GM23338 (cell line): ENCODE measurements at regions not wholly inside any gene's neighbourhood (a gene's known extent, or its start where the extent isn't known, plus 50 kb on each side); places are given as distances from the start of the nearest gene placed in this dataset.

Experiments used
- ATAC-seq: fragments of 200-7000 bp; cut with Tn5 transposase; 3 replicates; pipeline ENCODE4 v1.9.1; 2020
- DNase-seq: peaks from one replicate; pipeline ENCODE4 v3.0.0-alpha.2; 2015; ENCODE audit warnings: low spot score
- H2AFZ ChIP-seq: fragments of 200-600 bp; sonication (generic); 2 replicates; pipeline ENCODE4 v1.8.0; 2016; ENCODE audit warnings: antibody characterized with exemption, mild to moderate bottlenecking, moderate library complexity
- H3F3A ChIP-seq: fragments of 200-600 bp; sonication (generic); replicated peaks from 2 replicates; pipeline ENCODE4 v1.8.0; 2017; ENCODE audit warnings: antibody characterized with exemption, mixed run types, low read depth
- H3K27ac ChIP-seq: fragments of 200-600 bp; sonication (generic); 2 replicates; pipeline ENCODE4 v1.6.1; 2016; ENCODE audit warnings: low read depth
- H3K27me3 ChIP-seq: fragments of 200-600 bp; sonication (generic); 2 replicates; pipeline ENCODE4 v1.8.0; 2016; ENCODE audit warnings: mild to moderate bottlenecking, mixed run types, moderate library complexity; ENCODE audit not compliant: insufficient read depth
- H3K36me3 ChIP-seq: fragments of 200-600 bp; sonication (generic); 2 replicates; pipeline ENCODE4 v1.8.0; 2016; ENCODE audit warnings: mild to moderate bottlenecking; ENCODE audit not compliant: insufficient read depth
- H3K4me1 ChIP-seq: fragments of 200-600 bp; sonication (generic); 2 replicates; pipeline ENCODE4 v1.8.0; 2016; ENCODE audit warnings: mild to moderate bottlenecking, moderate library complexity; ENCODE audit not compliant: insufficient read depth
- H3K4me2 ChIP-seq: fragments of 200-600 bp; sonication (generic); 2 replicates; pipeline ENCODE4 v1.7.1; 2017; ENCODE audit warnings: mixed run types
- H3K4me3 ChIP-seq: fragments of 200-600 bp; sonication (generic); 2 replicates; pipeline ENCODE4 v1.6.1; 2016; ENCODE audit warnings: mixed run types
- H3K79me2 ChIP-seq: fragments of 200-600 bp; sonication (generic); replicated peaks from 2 replicates; pipeline ENCODE4 v1.8.0; 2017; ENCODE audit warnings: mild to moderate bottlenecking; ENCODE audit not compliant: insufficient read depth
- H3K9me2 ChIP-seq: fragments of 200-600 bp; sonication (generic); 2 replicates; pipeline ENCODE4 v1.8.0; 2017; ENCODE audit not compliant: insufficient read depth
- H4K20me1 ChIP-seq: fragments of 200-600 bp; sonication (generic); replicated peaks from 2 replicates; pipeline ENCODE4 v1.8.0; 2017; ENCODE audit warnings: mild to moderate bottlenecking; ENCODE audit not compliant: insufficient read depth
- H3K27ac Mint-ChIP-seq: 2 replicates; pipeline ENCODE4 v1.8.0; 2020; ENCODE audit warnings: inconsistent platforms, mild to moderate bottlenecking, moderate library complexity, mixed read lengths
- H3K27me3 Mint-ChIP-seq: 3 replicates; pipeline ENCODE4 v1.8.0; 2022; ENCODE audit warnings: low read depth, mild to moderate bottlenecking, moderate library complexity, mixed read lengths, inconsistent platforms; ENCODE audit not compliant: insufficient read depth, poor library complexity
- H3K36me3 Mint-ChIP-seq: 3 replicates; pipeline ENCODE4 v1.8.0; 2021; ENCODE audit warnings: low read depth, mild to moderate bottlenecking, inconsistent platforms, moderate library complexity, mixed read lengths
- H3K4me1 Mint-ChIP-seq: 3 replicates; pipeline ENCODE4 v1.8.0; 2020; ENCODE audit warnings: mild to moderate bottlenecking, inconsistent platforms, mixed read lengths
- H3K4me3 Mint-ChIP-seq: 3 replicates; pipeline ENCODE4 v1.8.0; 2021; ENCODE audit warnings: moderate library complexity, mild to moderate bottlenecking, inconsistent platforms, mixed read lengths
- H3K9me3 Mint-ChIP-seq: 3 replicates; pipeline ENCODE4 v1.8.0; 2020; ENCODE audit warnings: moderate library complexity, mild to moderate bottlenecking, inconsistent platforms, mixed read lengths
- ETS1 ChIP-seq: IDR thresholded peaks from 2 replicates; pipeline ENCODE4 v1.6.1; 2016; ENCODE audit warnings: antibody characterized with exemption
- EZH2 ChIP-seq: fragments of 200-600 bp; sonication (generic); IDR thresholded peaks from one replicate; pipeline ENCODE4 v1.8.0; 2017; ENCODE audit warnings: antibody characterized with exemption, mild to moderate bottlenecking, low read depth; ENCODE audit not compliant: unreplicated experiment
- EZH2phosphoT487 ChIP-seq: fragments of 200-600 bp; sonication (generic); IDR thresholded peaks from one replicate; pipeline ENCODE4 v1.8.1; 2018; ENCODE audit warnings: antibody characterized with exemption; ENCODE audit not compliant: unreplicated experiment
- JUNB ChIP-seq: IDR thresholded peaks from one replicate; pipeline ENCODE4 v1.6.1; 2016; ENCODE audit warnings: antibody characterized with exemption; ENCODE audit not compliant: unreplicated experiment
- STAT1 ChIP-seq: IDR thresholded peaks from one replicate; pipeline ENCODE4 v1.6.1; 2016; ENCODE audit warnings: antibody characterized with exemption; ENCODE audit not compliant: unreplicated experiment
- ZNF114 ChIP-seq: fragments of 250-450 bp; sonication (Bioruptor Pico); IDR thresholded peaks from 2 replicates; pipeline ENCODE4 v1.5.0; 2020; ENCODE audit warnings: mild to moderate bottlenecking, moderate library complexity
- ZNF331 ChIP-seq: fragments of 250-450 bp; sonication (Bioruptor Pico); IDR thresholded peaks from 2 replicates; pipeline ENCODE4 v1.5.0; 2020; ENCODE audit warnings: low read depth, mild to moderate bottlenecking, moderate library complexity
- ZNF462 ChIP-seq: fragments of 250-450 bp; sonication (Bioruptor Pico); IDR thresholded peaks from 2 replicates; pipeline ENCODE4 v1.5.0; 2020; ENCODE audit warnings: mild to moderate bottlenecking, moderate library complexity
- TF ChIP-seq, protein P1 (sequence below): IDR thresholded peaks from one replicate; pipeline ENCODE4 v1.6.1; 2018; ENCODE audit warnings: antibody characterized with exemption; ENCODE audit not compliant: unreplicated experiment

DNA sequence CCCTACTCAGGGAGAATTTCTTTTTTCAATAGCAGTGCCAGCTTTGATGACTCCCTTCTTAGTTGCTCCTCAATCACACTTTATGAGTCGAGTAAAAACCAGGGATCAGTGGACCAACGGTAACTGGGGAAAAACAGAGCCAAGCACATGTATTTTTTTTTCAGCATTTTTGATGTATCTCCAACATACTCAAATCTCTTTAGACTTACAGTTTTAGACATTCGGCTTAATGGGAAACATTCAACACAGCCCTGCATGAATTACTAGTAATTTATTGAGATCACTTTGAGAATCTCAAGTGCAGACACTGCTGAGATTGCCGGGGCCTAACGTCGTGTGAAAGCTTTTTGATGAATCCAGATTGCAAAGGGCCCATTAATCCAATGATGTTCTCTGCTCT lies 306.7 kb downstream of the NUAK1 start (continued):
- TF ChIP-seq ETS1 (no peak), EZH2 (no peak), ZNF114 (CRISPR knock-in tag) (no peak), EZH2phosphoT487 (no peak), STAT1 (no peak)
- TF ChIP-seq, protein P1, sequence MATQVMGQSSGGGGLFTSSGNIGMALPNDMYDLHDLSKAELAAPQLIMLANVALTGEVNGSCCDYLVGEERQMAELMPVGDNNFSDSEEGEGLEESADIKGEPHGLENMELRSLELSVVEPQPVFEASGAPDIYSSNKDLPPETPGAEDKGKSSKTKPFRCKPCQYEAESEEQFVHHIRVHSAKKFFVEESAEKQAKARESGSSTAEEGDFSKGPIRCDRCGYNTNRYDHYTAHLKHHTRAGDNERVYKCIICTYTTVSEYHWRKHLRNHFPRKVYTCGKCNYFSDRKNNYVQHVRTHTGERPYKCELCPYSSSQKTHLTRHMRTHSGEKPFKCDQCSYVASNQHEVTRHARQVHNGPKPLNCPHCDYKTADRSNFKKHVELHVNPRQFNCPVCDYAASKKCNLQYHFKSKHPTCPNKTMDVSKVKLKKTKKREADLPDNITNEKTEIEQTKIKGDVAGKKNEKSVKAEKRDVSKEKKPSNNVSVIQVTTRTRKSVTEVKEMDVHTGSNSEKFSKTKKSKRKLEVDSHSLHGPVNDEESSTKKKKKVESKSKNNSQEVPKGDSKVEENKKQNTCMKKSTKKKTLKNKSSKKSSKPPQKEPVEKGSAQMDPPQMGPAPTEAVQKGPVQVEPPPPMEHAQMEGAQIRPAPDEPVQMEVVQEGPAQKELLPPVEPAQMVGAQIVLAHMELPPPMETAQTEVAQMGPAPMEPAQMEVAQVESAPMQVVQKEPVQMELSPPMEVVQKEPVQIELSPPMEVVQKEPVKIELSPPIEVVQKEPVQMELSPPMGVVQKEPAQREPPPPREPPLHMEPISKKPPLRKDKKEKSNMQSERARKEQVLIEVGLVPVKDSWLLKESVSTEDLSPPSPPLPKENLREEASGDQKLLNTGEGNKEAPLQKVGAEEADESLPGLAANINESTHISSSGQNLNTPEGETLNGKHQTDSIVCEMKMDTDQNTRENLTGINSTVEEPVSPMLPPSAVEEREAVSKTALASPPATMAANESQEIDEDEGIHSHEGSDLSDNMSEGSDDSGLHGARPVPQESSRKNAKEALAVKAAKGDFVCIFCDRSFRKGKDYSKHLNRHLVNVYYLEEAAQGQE, result no peak

DNA sequence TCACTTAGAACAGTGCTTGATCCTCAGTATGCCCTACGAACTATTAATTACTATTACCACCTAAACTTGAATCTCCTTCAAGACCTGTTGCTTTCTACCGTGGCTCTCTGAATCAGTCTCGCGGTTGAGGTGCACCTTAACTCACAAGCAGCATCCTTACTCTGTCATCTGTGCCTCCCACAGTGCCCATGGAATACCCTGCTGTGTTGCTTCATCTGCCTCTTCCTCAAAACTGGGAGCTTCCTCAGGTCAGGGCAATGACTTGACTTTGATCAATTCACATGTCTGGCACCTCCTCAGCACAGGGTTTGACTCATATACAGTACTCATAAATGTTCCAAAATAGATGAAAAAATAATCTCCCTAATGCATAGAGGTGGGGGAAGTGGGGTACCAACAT lies 305.9 kb downstream of the NUAK1 start:
- H3K27ac Mint-ChIP-seq, result no peak overlapping the region
- Histone ChIP-seq H3K4me1 (no peaks in the 10 kb centered on the region), H4K20me1 (no peaks in the 10 kb centered on the region), H3K79me2 (no peaks in the 10 kb centered on the region), H3K27me3 (no peaks in the 10 kb centered on the region), H3K4me3 (no peak overlapping the region), H3K27ac (no peak overlapping the region), H3K4me2 (no peak overlapping the region), H3K9me2 (0 out of 2 replicates have a peak, but pooled peaks cover 6% of the 10 kb centered on the region), H3K36me3 (no peaks in the 10 kb centered on the region), H2AFZ (no peak overlapping the region), H3F3A (no peaks in the 10 kb centered on the region)
- no peak for TF ChIP-seq ETS1
- H3K9me3 Mint-ChIP-seq, result no peaks in the 10 kb centered on the region
- H3K4me1 Mint-ChIP-seq, result no peaks in the 10 kb centered on the region
- H3K4me3 Mint-ChIP-seq, result no peak overlapping the region
- H3K36me3 Mint-ChIP-seq, result no peaks in the 10 kb centered on the region
- DNase-seq (no peak), ATAC-seq (no peak)
- H3K27me3 Mint-ChIP-seq, result no peaks in the 10 kb centered on the region

DNA sequence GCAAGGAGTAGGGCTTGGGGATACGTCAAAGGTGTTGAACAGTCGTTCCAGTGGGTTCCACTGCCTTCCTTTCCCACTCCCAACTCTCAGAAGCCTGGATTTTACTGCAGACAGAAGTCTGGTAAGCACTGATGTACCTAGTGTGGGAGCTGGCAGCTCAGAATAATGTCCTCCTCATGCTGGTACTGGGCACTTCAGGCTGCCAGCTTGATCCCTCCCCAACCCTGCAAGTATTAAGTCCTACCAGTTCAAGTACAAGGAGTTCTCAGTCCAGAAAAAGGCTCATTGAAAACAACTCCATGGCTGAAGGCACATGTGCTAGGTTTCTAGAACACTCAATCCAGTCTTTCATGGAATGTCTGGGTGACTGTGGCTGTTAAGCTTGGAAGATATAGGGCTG lies 304.3 kb downstream of the NUAK1 start:
- no peaks in the 10 kb centered on the region for H3K4me1 ChIP-seq
- no peaks in the 10 kb centered on the region for H4K20me1 ChIP-seq
- no peak for DNase-seq
- H3K27ac ChIP-seq, result no peak overlapping the region
- H3K36me3 Mint-ChIP-seq, result no peaks in the 10 kb centered on the region
- no peak overlapping the region for H3K27ac Mint-ChIP-seq
- H3K9me2 ChIP-seq, result 0 out of 2 replicates have a peak, but pooled peaks cover 6% of the 10 kb centered on the region
- no peak for ATAC-seq
- H3K79me2 ChIP-seq, result no peaks in the 10 kb centered on the region
- H3K36me3 ChIP-seq, result no peaks in the 10 kb centered on the region
- H3K27me3 Mint-ChIP-seq, result no peaks in the 10 kb centered on the region
- H3K4me2 ChIP-seq, result no peak overlapping the region
- no peaks in the 10 kb centered on the region for H3K27me3 ChIP-seq
- H3K9me3 Mint-ChIP-seq, result no peaks in the 10 kb centered on the region
- H3K4me3 ChIP-seq, result no peak overlapping the region
- H3F3A ChIP-seq, result no peaks in the 10 kb centered on the region
- no peaks in the 10 kb centered on the region for H3K4me1 Mint-ChIP-seq
- no peak overlapping the region for H3K4me3 Mint-ChIP-seq
- no peak overlapping the region for H2AFZ ChIP-seq
- TF ChIP-seq ZNF114 (CRISPR knock-in tag) (no peak), ZNF331 (no peak), STAT1 (no peak), ZNF462 (CRISPR knock-in tag) (no peak), JUNB (no peak)
